ENCODE measurements at regions not wholly inside any gene's neighbourhood (a gene's known extent, or its start where the extent isn't known, plus 50 kb on each side); places are given as distances from the start of the nearest gene placed in this dataset.

- no peak for DNase-seq (ENCODE audit: low read depth in 4 of 4, low spot score in 2 of 4)
Observed at GRCh38 chr2:105653302-105653701, 91.4 kb upstream of the NCK2 start.

GRCh38 chr2:105652014-105652796 is 92.5 kb upstream of the NCK2 start:
- DNase-seq (ENCODE audit: low read depth in 4 of 4, low spot score in 2 of 4): no peak

GRCh38 chr2:105649534-105649933 is 95.2 kb upstream of the NCK2 start:
- no peak for DNase-seq (ENCODE audit: low read depth in 4 of 4, low spot score in 2 of 4)

GRCh38 chr2:105647731-105648130 is 97.0 kb upstream of the NCK2 start:
- DNase-seq (ENCODE audit: low read depth in 4 of 4, low spot score in 2 of 4): no peak

GRCh38 chr2:105646774-105647076 is 98.0 kb upstream of the NCK2 start:
- no peak for DNase-seq (ENCODE audit: low read depth in 4 of 4, low spot score in 2 of 4)

GRCh38 chr2:105645938-105646773 is 98.6 kb upstream of the NCK2 start:
- no peak for DNase-seq (ENCODE audit: low read depth in 4 of 4, low spot score in 2 of 4)

- DNase-seq (ENCODE audit: low read depth in 4 of 4, low spot score in 2 of 4): no peak
Observed at GRCh38 chr2:105645031-105645937, 99.4 kb upstream of the NCK2 start.

GRCh38 chr2:105644174-105644980 is 100.3 kb upstream of the NCK2 start:
- no peak for DNase-seq (ENCODE audit: low read depth in 4 of 4, low spot score in 2 of 4)

GRCh38 chr2:105643405-105644173 is 101.1 kb upstream of the NCK2 start:
- DNase-seq (ENCODE audit: low read depth in 4 of 4, low spot score in 2 of 4): no peak

GRCh38 chr2:105641389-105641811 is 103.3 kb upstream of the NCK2 start:
- no peak for DNase-seq (ENCODE audit: low read depth in 4 of 4, low spot score in 2 of 4)

GRCh38 chr2:105640246-105640645 is 104.5 kb upstream of the NCK2 start:
- no peak for DNase-seq (ENCODE audit: low read depth in 4 of 4, low spot score in 2 of 4)

GRCh38 chr2:105636109-105636740 is 108.5 kb upstream of the NCK2 start:
- no peak for DNase-seq (ENCODE audit: low read depth in 4 of 4, low spot score in 2 of 4)

GRCh38 chr2:105635564-105635963 is 109.1 kb upstream of the NCK2 start:
- DNase-seq (ENCODE audit: low read depth in 4 of 4, low spot score in 2 of 4): no peak

- DNase-seq (ENCODE audit: low read depth in 4 of 4, low spot score in 2 of 4): no peak
Observed at GRCh38 chr2:105634198-105634597, 110.5 kb upstream of the NCK2 start.

- DNase-seq (ENCODE audit: low read depth in 4 of 4, low spot score in 2 of 4): no peak
Observed at GRCh38 chr2:105631922-105632321, 112.8 kb upstream of the NCK2 start.

GRCh38 chr2:105631011-105631410 is 113.7 kb upstream of the NCK2 start:
- DNase-seq (ENCODE audit: low read depth in 4 of 4, low spot score in 2 of 4): no peak

- no peak for DNase-seq (ENCODE audit: low read depth in 4 of 4, low spot score in 2 of 4)
Observed at GRCh38 chr2:105629634-105630033, 115.1 kb upstream of the NCK2 start.

GRCh38 chr2:105627534-105627933 is 117.2 kb upstream of the NCK2 start:
- DNase-seq (ENCODE audit: low read depth in 4 of 4, low spot score in 2 of 4): no peak

- DNase-seq (ENCODE audit: low read depth in 4 of 4, low spot score in 2 of 4): no peak
Observed at GRCh38 chr2:105626966-105627340, 117.8 kb upstream of the NCK2 start.
